IMR-90 (cell line): ENCODE measurements at regions not wholly inside any gene's neighbourhood (a gene's known extent, or its start where the extent isn't known, plus 50 kb on each side); places are given as distances from the start of the nearest gene placed in this dataset.

Source experiments
- ATAC-seq: fragments of 200-7000 bp; cut with Tn5 transposase; 2 replicates; pipeline ENCODE4 v1.9.1; 2020; ENCODE audit warnings: low read depth, mild to moderate bottlenecking, moderate library complexity
- BruUV-seq: library from RNA; stranded (reverse); fragments of 400-500 nt; replicated peaks from 2 replicates; lab custom pipeline; 2021; lab: Mats Ljungman, UMichigan
- CTCF ChIA-PET: fragments of 300-600 bp; formaldehyde crosslinking; extraction: SDS; loops from one replicate; lab custom pipeline; 2021; ENCODE audit warnings: antibody characterized with exemption; lab: Yijun Ruan, JAX
- POLR2A ChIA-PET: fragments of 300-600 bp; sonication (Branson Sonifier 250); formaldehyde crosslinking; loops from one replicate; lab custom pipeline; 2022; ENCODE audit warnings: antibody characterized with exemption; ENCODE audit not compliant: unreplicated experiment; lab: Charles Lee
- DNase-seq: peaks from one replicate; pipeline ENCODE4 v3.0.0; 2013
- H2AFZ ChIP-seq: replicated peaks from 2 replicates; pipeline ENCODE3; 2013; ENCODE audit warnings: low read length, mild to moderate bottlenecking; ENCODE audit not compliant: poor library complexity
- H2AK5ac ChIP-seq: 2 replicates; pipeline ENCODE4 v1.6.1; 2013; ENCODE audit warnings: low read depth, low read length, inconsistent platforms
- H2AK9ac ChIP-seq: replicated peaks from 2 replicates; pipeline ENCODE3; 2013; ENCODE audit warnings: mild to moderate bottlenecking, low read depth, low read length, moderate library complexity; ENCODE audit not compliant: poor library complexity
- H2BK120ac ChIP-seq: 2 replicates; pipeline ENCODE4 v1.6.1; 2013; ENCODE audit warnings: low read depth, low read length, inconsistent platforms
- H2BK15ac ChIP-seq: 3 replicates; pipeline ENCODE4 v1.6.1; 2013; ENCODE audit warnings: low read depth, low read length, inconsistent platforms
- H2BK20ac ChIP-seq: 2 replicates; pipeline ENCODE4 v1.6.1; 2013; ENCODE audit warnings: low read depth, mild to moderate bottlenecking, inconsistent platforms, low read length, moderate library complexity
- H2BK5ac ChIP-seq: 2 replicates; pipeline ENCODE4 v1.6.1; 2013; ENCODE audit warnings: mild to moderate bottlenecking, low read depth, low read length, inconsistent platforms; ENCODE audit not compliant: poor library complexity, severe bottlenecking
- H3K14ac ChIP-seq: replicated peaks from 2 replicates; pipeline ENCODE4 v1.6.1; 2013; ENCODE audit warnings: low read depth, low read length, inconsistent platforms
- H3K18ac ChIP-seq: 2 replicates; pipeline ENCODE4 v1.6.1; 2013; ENCODE audit warnings: low read depth, low read length, control low read depth
- H3K23ac ChIP-seq: 2 replicates; pipeline ENCODE4 v1.6.1; 2013; ENCODE audit warnings: low read depth, low read length, inconsistent platforms
- H3K27ac ChIP-seq: 2 replicates; pipeline ENCODE4 v1.5.1; 2013; ENCODE audit warnings: mild to moderate bottlenecking, control low read depth, low read length; ENCODE audit not compliant: insufficient read depth
- H3K27me3 ChIP-seq: 2 replicates; pipeline ENCODE4 v1.6.1; 2013; ENCODE audit warnings: low read length; ENCODE audit not compliant: control insufficient read depth, insufficient read depth
- H3K36me3 ChIP-seq: 2 replicates; pipeline ENCODE4 v1.6.1; 2013; ENCODE audit warnings: low read length, mixed read lengths; ENCODE audit not compliant: control insufficient read depth, insufficient read depth
- H3K4ac ChIP-seq: 2 replicates; pipeline ENCODE4 v1.6.1; 2013; ENCODE audit warnings: low read depth, low read length, inconsistent platforms
- H3K4me1 ChIP-seq: 2 replicates; pipeline ENCODE4 v1.6.1; 2013; ENCODE audit warnings: low read length, mixed read lengths; ENCODE audit not compliant: control insufficient read depth, insufficient read depth
- H3K4me2 ChIP-seq: 2 replicates; pipeline ENCODE4 v1.6.1; 2013; ENCODE audit warnings: low read depth, mild to moderate bottlenecking, control low read depth, low read length, moderate library complexity
- H3K4me3 ChIP-seq: 2 replicates; pipeline ENCODE4 v1.5.1; 2013; ENCODE audit warnings: low read depth, mild to moderate bottlenecking, control low read depth, low read length, moderate library complexity; ENCODE audit not compliant: insufficient read depth
- H3K56ac ChIP-seq: 2 replicates; pipeline ENCODE4 v1.6.1; 2013; ENCODE audit warnings: low read length, inconsistent platforms; ENCODE audit not compliant: insufficient read depth; ENCODE audit errors: extremely low read depth
- H3K79me1 ChIP-seq, 2 experiments: 2 replicates each; pipeline ENCODE4 v1.6.1; 2013; ENCODE audit warnings: low read length in 2 of 2, inconsistent platforms in 1 of 2, low read depth in 1 of 2
- H3K9ac ChIP-seq: 2 replicates; pipeline ENCODE4 v1.6.1; 2013; ENCODE audit warnings: low read depth, low read length, control low read depth
- H3K9me1 ChIP-seq: 2 replicates; pipeline ENCODE4 v1.6.1; 2013; ENCODE audit warnings: low read length, inconsistent platforms; ENCODE audit not compliant: insufficient read depth
- H3K9me3 ChIP-seq: 2 replicates; pipeline ENCODE4 v1.6.1; 2013; ENCODE audit warnings: low read length; ENCODE audit not compliant: control insufficient read depth, insufficient read depth
- H4K20me1 ChIP-seq: 2 replicates; pipeline ENCODE4 v1.6.1; 2013; ENCODE audit warnings: low read length, inconsistent platforms; ENCODE audit not compliant: insufficient read depth
- H4K5ac ChIP-seq: 2 replicates; pipeline ENCODE4 v1.6.1; 2013; ENCODE audit warnings: mild to moderate bottlenecking, low read depth, low read length, control low read depth
- H4K8ac ChIP-seq, 2 experiments: 2 replicates each; pipeline ENCODE4 v1.6.1; 2013; ENCODE audit warnings: low read depth in 2 of 2, low read length in 2 of 2, control low read depth in 1 of 2, inconsistent platforms in 1 of 2
- H4K91ac ChIP-seq: 2 replicates; pipeline ENCODE4 v1.6.1; 2013; ENCODE audit warnings: low read depth, low read length, inconsistent platforms; ENCODE audit not compliant: insufficient read depth
- BHLHE40 ChIP-seq: fragments of 150-350 bp; IDR thresholded peaks from 2 replicates; pipeline ENCODE4 v1.6.1; 2016; ENCODE audit warnings: mild to moderate bottlenecking, low read depth, low read length
- CEBPB ChIP-seq: IDR thresholded peaks from 2 replicates; pipeline ENCODE4 v1.6.1; 2012; ENCODE audit warnings: low read depth, low read length, improper control_type of control experiment
- CHD1 ChIP-seq: IDR thresholded peaks from 2 replicates; pipeline ENCODE4 v1.6.1; 2012; ENCODE audit warnings: low read depth, low read length, improper control_type of control experiment
- CTCF ChIP-seq: conservative IDR thresholded peaks from 2 replicates; pipeline ENCODE4 v1.5.1; 2012; ENCODE audit warnings: mild to moderate bottlenecking, low read depth, low read length, improper control_type of control experiment
- ELK1 ChIP-seq: fragments of 150-350 bp; IDR thresholded peaks from 2 replicates; pipeline ENCODE4 v1.6.1; 2016; ENCODE audit warnings: low read depth, mild to moderate bottlenecking, low read length, moderate library complexity, borderline replicate concordance
- MAFK ChIP-seq: IDR thresholded peaks from 2 replicates; pipeline ENCODE4 v1.6.1; 2012; ENCODE audit warnings: low read depth, low read length, improper control_type of control experiment
- MAZ ChIP-seq: IDR thresholded peaks from 2 replicates; pipeline ENCODE4 v1.6.1; 2012; ENCODE audit warnings: low read depth, mild to moderate bottlenecking, low read length, improper control_type of control experiment, moderate library complexity, borderline replicate concordance
- MXI1 ChIP-seq: IDR thresholded peaks from 2 replicates; pipeline ENCODE4 v1.6.1; 2012; ENCODE audit warnings: low read depth, mild to moderate bottlenecking, low read length, moderate library complexity, borderline replicate concordance
- NFE2L2 ChIP-seq: fragments of 150-350 bp; IDR thresholded peaks from 2 replicates; pipeline ENCODE4 v1.6.1; 2016; ENCODE audit warnings: low read depth, mild to moderate bottlenecking, low read length
- POLR2A ChIP-seq: IDR thresholded peaks from 2 replicates; pipeline ENCODE4 v1.6.1; 2012; ENCODE audit warnings: mild to moderate bottlenecking, low read depth, low read length
- RAD21 ChIP-seq: IDR thresholded peaks from 2 replicates; pipeline ENCODE4 v1.6.1; 2012; ENCODE audit warnings: low read length, improper control_type of control experiment
- RCOR1 ChIP-seq: IDR thresholded peaks from 2 replicates; pipeline ENCODE4 v1.6.1; 2012; ENCODE audit warnings: mild to moderate bottlenecking, low read length, improper control_type of control experiment; ENCODE audit not compliant: insufficient replicate concordance
- SMC3 ChIP-seq: fragments of 150-350 bp; IDR thresholded peaks from 2 replicates; pipeline ENCODE4 v1.6.1; 2016; ENCODE audit warnings: low read depth, mild to moderate bottlenecking, antibody characterized with exemption, low read length, moderate library complexity
- USF2 ChIP-seq: fragments of 150-350 bp; IDR thresholded peaks from 2 replicates; pipeline ENCODE4 v1.6.1; 2017; ENCODE audit warnings: mild to moderate bottlenecking, antibody characterized with exemption, low read length, low read depth
- WGBS, 2 experiments: methylation state at CpG; one replicate each; pipeline versions ENCODE4 v1.1.5 to v1.1.7; 2013; ENCODE audit warnings: missing lambda C conversion rate in 2 of 2; ENCODE audit not compliant: insufficient read length in 1 of 2; ENCODE audit errors: extremely low coverage in 2 of 2; 5-methylcytosine and 5-hydroxymethylcytosine counted together
- dilution Hi-C: fragments of 300-500 bp; cut with HindIII; formaldehyde crosslinking; loops from one replicate; pipeline ENCODE4 v1.14.3; 2018; ENCODE audit warnings: low sequenced_read_pairs; ENCODE audit not compliant: unreplicated experiment
- in situ Hi-C: fragments of 300-500 bp; cut with MboI; formaldehyde crosslinking; loops from 3 replicates; pipeline ENCODE4 v1.14.3; 2019; ENCODE audit warnings: low sequenced_read_pairs, inconsistent platforms, mixed read lengths
- intact Hi-C: fragments of 100-400 bp; cut with micrococcal nuclease; formaldehyde crosslinking; loops from 2 replicates; pipeline ENCODE4 v1.10.0; 2022

- Histone ChIP-seq H2AK9ac (no peak overlapping the region), H2AK5ac (no peak overlapping the region), H3K9ac (no peak overlapping the region), H2AFZ (no peak overlapping the region), H2BK120ac (no peak overlapping the region), H2BK20ac (no peak overlapping the region), H3K4me2 (no peak overlapping the region), H3K36me3 (no peaks in the 10 kb centered on the region), H4K91ac (no peak overlapping the region), H4K20me1 (no peaks in the 10 kb centered on the region), H3K79me1 (no peaks in the 10 kb centered on the region), H3K27me3 (peaks cover 9% of the 10 kb centered on the region), H3K18ac (no peak overlapping the region), H3K23ac (no peak overlapping the region), H3K4me1 (peaks cover 4% of the 10 kb centered on the region; the same call in 1 of the 2 replicates), H4K8ac (no peak overlapping the region), H3K56ac (no peak overlapping the region), H2BK5ac (no peak overlapping the region), H3K4me3 (no peak overlapping the region), H3K14ac (no peak overlapping the region), H3K9me3 (no peaks in the 10 kb centered on the region), H3K9me1 (no peaks in the 10 kb centered on the region), H4K5ac (no peak overlapping the region), H3K4ac (no peak overlapping the region), H3K27ac (no peak overlapping the region), H2BK15ac (no peak overlapping the region)
- ATAC-seq (no peak), DNase-seq (no peak)
- in situ Hi-C loops, result no loop called here
- ChIA-PET CTCF (no interaction called here), POLR2A (no interaction called here)
- TF ChIP-seq NFE2L2 (no peak), CTCF (no peak), USF2 (no peak), MAFK (no peak), SMC3 (no peak), CEBPB (no peak), POLR2A (no peak), MXI1 (no peak), CHD1 (no peak), ELK1 (no peak), RAD21 (no peak), RCOR1 (no peak), BHLHE40 (no peak), MAZ (no peak)
- dilution Hi-C loops, result no loop called here
- intact Hi-C loops, result no loop called here
- WGBS, 2 experiments, result no CpG with 5 or more reads among the region's 12 CpGs
- no TSS peak for BruUV-seq
Observed at GRCh38 chr1:229031481-229032341, 239.2 kb upstream of the RAB4A start.
